IMR-90 (cell line): ENCODE measurements at regions not wholly inside any gene's neighbourhood (a gene's known extent, or its start where the extent isn't known, plus 50 kb on each side); places are given as distances from the start of the nearest gene placed in this dataset.
"Not testable (repeated sequence)": the region's sequence is repeated elsewhere in the genome, so short reads cannot be mapped to it uniquely, and the experiment has no call there.

Experiments
- ATAC-seq: fragments of 200-7000 bp; cut with Tn5 transposase; 2 replicates; pipeline ENCODE4 v1.9.1; 2020; ENCODE audit warnings: low read depth, mild to moderate bottlenecking, moderate library complexity
- BruUV-seq: library from RNA; stranded (reverse); fragments of 400-500 nt; replicated peaks from 2 replicates; lab custom pipeline; 2021; lab: Mats Ljungman, UMichigan
- CTCF ChIA-PET: fragments of 300-600 bp; formaldehyde crosslinking; extraction: SDS; loops from one replicate; lab custom pipeline; 2021; ENCODE audit warnings: antibody characterized with exemption; lab: Yijun Ruan, JAX
- POLR2A ChIA-PET: fragments of 300-600 bp; sonication (Branson Sonifier 250); formaldehyde crosslinking; loops from one replicate; lab custom pipeline; 2022; ENCODE audit warnings: antibody characterized with exemption; ENCODE audit not compliant: unreplicated experiment; lab: Charles Lee
- DNase-seq: peaks from one replicate; pipeline ENCODE4 v3.0.0; 2013
- H2AFZ ChIP-seq: replicated peaks from 2 replicates; pipeline ENCODE3; 2013; ENCODE audit warnings: low read length, mild to moderate bottlenecking; ENCODE audit not compliant: poor library complexity
- H2AK5ac ChIP-seq: 2 replicates; pipeline ENCODE4 v1.6.1; 2013; ENCODE audit warnings: low read depth, low read length, inconsistent platforms
- H2AK9ac ChIP-seq: replicated peaks from 2 replicates; pipeline ENCODE3; 2013; ENCODE audit warnings: mild to moderate bottlenecking, low read depth, low read length, moderate library complexity; ENCODE audit not compliant: poor library complexity
- H2BK120ac ChIP-seq: 2 replicates; pipeline ENCODE4 v1.6.1; 2013; ENCODE audit warnings: low read depth, low read length, inconsistent platforms
- H2BK15ac ChIP-seq: 3 replicates; pipeline ENCODE4 v1.6.1; 2013; ENCODE audit warnings: low read depth, low read length, inconsistent platforms
- H2BK20ac ChIP-seq: 2 replicates; pipeline ENCODE4 v1.6.1; 2013; ENCODE audit warnings: low read depth, mild to moderate bottlenecking, inconsistent platforms, low read length, moderate library complexity
- H2BK5ac ChIP-seq: 2 replicates; pipeline ENCODE4 v1.6.1; 2013; ENCODE audit warnings: mild to moderate bottlenecking, low read depth, low read length, inconsistent platforms; ENCODE audit not compliant: poor library complexity, severe bottlenecking
- H3K14ac ChIP-seq: replicated peaks from 2 replicates; pipeline ENCODE4 v1.6.1; 2013; ENCODE audit warnings: low read depth, low read length, inconsistent platforms
- H3K18ac ChIP-seq: 2 replicates; pipeline ENCODE4 v1.6.1; 2013; ENCODE audit warnings: low read depth, low read length, control low read depth
- H3K23ac ChIP-seq: 2 replicates; pipeline ENCODE4 v1.6.1; 2013; ENCODE audit warnings: low read depth, low read length, inconsistent platforms
- H3K27ac ChIP-seq: 2 replicates; pipeline ENCODE4 v1.5.1; 2013; ENCODE audit warnings: mild to moderate bottlenecking, control low read depth, low read length; ENCODE audit not compliant: insufficient read depth
- H3K27me3 ChIP-seq: 2 replicates; pipeline ENCODE4 v1.6.1; 2013; ENCODE audit warnings: low read length; ENCODE audit not compliant: control insufficient read depth, insufficient read depth
- H3K36me3 ChIP-seq: 2 replicates; pipeline ENCODE4 v1.6.1; 2013; ENCODE audit warnings: low read length, mixed read lengths; ENCODE audit not compliant: control insufficient read depth, insufficient read depth
- H3K4ac ChIP-seq: 2 replicates; pipeline ENCODE4 v1.6.1; 2013; ENCODE audit warnings: low read depth, low read length, inconsistent platforms
- H3K4me1 ChIP-seq: 2 replicates; pipeline ENCODE4 v1.6.1; 2013; ENCODE audit warnings: low read length, mixed read lengths; ENCODE audit not compliant: control insufficient read depth, insufficient read depth
- H3K4me2 ChIP-seq: 2 replicates; pipeline ENCODE4 v1.6.1; 2013; ENCODE audit warnings: low read depth, mild to moderate bottlenecking, control low read depth, low read length, moderate library complexity
- H3K4me3 ChIP-seq: 2 replicates; pipeline ENCODE4 v1.5.1; 2013; ENCODE audit warnings: low read depth, mild to moderate bottlenecking, control low read depth, low read length, moderate library complexity; ENCODE audit not compliant: insufficient read depth
- H3K56ac ChIP-seq: 2 replicates; pipeline ENCODE4 v1.6.1; 2013; ENCODE audit warnings: low read length, inconsistent platforms; ENCODE audit not compliant: insufficient read depth; ENCODE audit errors: extremely low read depth
- H3K79me1 ChIP-seq, 2 experiments: 2 replicates each; pipeline ENCODE4 v1.6.1; 2013; ENCODE audit warnings: low read length in 2 of 2, inconsistent platforms in 1 of 2, low read depth in 1 of 2
- H3K9ac ChIP-seq: 2 replicates; pipeline ENCODE4 v1.6.1; 2013; ENCODE audit warnings: low read depth, low read length, control low read depth
- H3K9me1 ChIP-seq: 2 replicates; pipeline ENCODE4 v1.6.1; 2013; ENCODE audit warnings: low read length, inconsistent platforms; ENCODE audit not compliant: insufficient read depth
- H3K9me3 ChIP-seq: 2 replicates; pipeline ENCODE4 v1.6.1; 2013; ENCODE audit warnings: low read length; ENCODE audit not compliant: control insufficient read depth, insufficient read depth
- H4K20me1 ChIP-seq: 2 replicates; pipeline ENCODE4 v1.6.1; 2013; ENCODE audit warnings: low read length, inconsistent platforms; ENCODE audit not compliant: insufficient read depth
- H4K5ac ChIP-seq: 2 replicates; pipeline ENCODE4 v1.6.1; 2013; ENCODE audit warnings: mild to moderate bottlenecking, low read depth, low read length, control low read depth
- H4K8ac ChIP-seq, 2 experiments: 2 replicates each; pipeline ENCODE4 v1.6.1; 2013; ENCODE audit warnings: low read depth in 2 of 2, low read length in 2 of 2, control low read depth in 1 of 2, inconsistent platforms in 1 of 2
- H4K91ac ChIP-seq: 2 replicates; pipeline ENCODE4 v1.6.1; 2013; ENCODE audit warnings: low read depth, low read length, inconsistent platforms; ENCODE audit not compliant: insufficient read depth
- WGBS, 2 experiments: methylation state at CpG; one replicate each; pipeline versions ENCODE4 v1.1.5 to v1.1.7; 2013; ENCODE audit warnings: missing lambda C conversion rate in 2 of 2; ENCODE audit not compliant: insufficient read length in 1 of 2; ENCODE audit errors: extremely low coverage in 2 of 2; 5-methylcytosine and 5-hydroxymethylcytosine counted together
- dilution Hi-C: fragments of 300-500 bp; cut with HindIII; formaldehyde crosslinking; loops from one replicate; pipeline ENCODE4 v1.14.3; 2018; ENCODE audit warnings: low sequenced_read_pairs; ENCODE audit not compliant: unreplicated experiment
- in situ Hi-C: fragments of 300-500 bp; cut with MboI; formaldehyde crosslinking; loops from 3 replicates; pipeline ENCODE4 v1.14.3; 2019; ENCODE audit warnings: low sequenced_read_pairs, inconsistent platforms, mixed read lengths
- intact Hi-C: fragments of 100-400 bp; cut with micrococcal nuclease; formaldehyde crosslinking; loops from 2 replicates; pipeline ENCODE4 v1.10.0; 2022

GRCh38 chr4:20183131-20183530, 68.6 kb upstream of the SLIT2 start:
- dilution Hi-C loops, H4K5ac ChIP-seq, H2BK15ac ChIP-seq, H3K4ac ChIP-seq, H3K56ac ChIP-seq, H3K4me1 ChIP-seq, H2AK9ac ChIP-seq, H3K36me3 ChIP-seq, H4K8ac ChIP-seq, ATAC-seq, H3K4me3 ChIP-seq, H2AK5ac ChIP-seq, H4K20me1 ChIP-seq, H2BK120ac ChIP-seq, H3K4me2 ChIP-seq, H3K23ac ChIP-seq, H4K91ac ChIP-seq, POLR2A ChIA-PET, H3K9ac ChIP-seq, in situ Hi-C loops, H3K27ac ChIP-seq, intact Hi-C loops, BruUV-seq, DNase-seq, H2BK20ac ChIP-seq, H3K18ac ChIP-seq, H2AFZ ChIP-seq, H3K9me3 ChIP-seq, H3K9me1 ChIP-seq, H2BK5ac ChIP-seq, H3K27me3 ChIP-seq, H3K14ac ChIP-seq, CTCF ChIA-PET, H3K79me1 ChIP-seq: not testable (repeated sequence)
- no CpG with 5 or more reads among the region's 5 CpGs for WGBS, 2 experiments
